ENCODE measurements at regions not wholly inside any gene's neighbourhood (a gene's known extent, or its start where the extent isn't known, plus 50 kb on each side); places are given as distances from the start of the nearest gene placed in this dataset.

GRCh38 chr9:6126377-6126776, 89.2 kb upstream of the IL33 start:
- TF ChIP-seq CTCF (IDR thresholded peaks at IDR 0.05; ENCODE audit: insufficient read depth, low read depth, low read length) (no peak), EZH2 (IDR thresholded peaks at IDR 0.05; ENCODE audit: insufficient read depth, low read length) (no peak)
